HG03558 (cell line): ENCODE measurements at regions not wholly inside any gene's neighbourhood (a gene's known extent, or its start where the extent isn't known, plus 50 kb on each side); places are given as distances from the start of the nearest gene placed in this dataset.
"Not testable (repeated sequence)": the region's sequence is repeated elsewhere in the genome, so short reads cannot be mapped to it uniquely, and the experiment has no call there.

Experiments used
- ATAC-seq: cut with Tn5 transposase; IDR thresholded peaks from one replicate; pipeline ENCODE4 v1.9.1; 2021; ENCODE audit warnings: moderate number of reproducible peaks; ENCODE audit not compliant: unreplicated experiment; ENCODE audit errors: extremely low read depth

DNA sequence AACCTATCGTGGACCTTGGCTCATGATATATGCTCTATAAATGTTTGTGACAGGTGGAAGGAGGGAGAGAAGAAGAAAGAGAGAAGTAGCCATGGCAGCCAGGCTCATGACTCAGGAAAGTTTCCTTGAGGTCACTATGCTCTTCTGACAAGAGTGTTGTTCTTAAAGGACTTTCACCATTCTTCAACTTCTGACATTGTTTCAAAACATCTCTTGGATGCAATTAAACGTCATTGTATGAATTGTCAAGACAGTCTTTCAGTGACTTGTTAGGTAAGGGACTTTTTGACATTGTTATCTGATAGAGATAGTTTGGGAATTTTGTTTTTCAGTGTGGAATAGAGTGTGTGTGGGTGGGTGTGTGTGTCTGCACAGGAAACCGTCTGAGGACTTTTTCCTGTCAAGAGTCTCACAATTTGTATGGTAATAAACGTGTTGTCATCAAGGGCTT, 617.0 kb downstream of the MID1IP1 start:
- ATAC-seq, result no peak

- ATAC-seq, result no peak
Measured at GRCh38 chrX:39418731-39419638, 617.7 kb downstream of the MID1IP1 start.

GRCh38 chrX:39421006-39421405, 619.7 kb downstream of the MID1IP1 start:
- no peak for ATAC-seq

DNA sequence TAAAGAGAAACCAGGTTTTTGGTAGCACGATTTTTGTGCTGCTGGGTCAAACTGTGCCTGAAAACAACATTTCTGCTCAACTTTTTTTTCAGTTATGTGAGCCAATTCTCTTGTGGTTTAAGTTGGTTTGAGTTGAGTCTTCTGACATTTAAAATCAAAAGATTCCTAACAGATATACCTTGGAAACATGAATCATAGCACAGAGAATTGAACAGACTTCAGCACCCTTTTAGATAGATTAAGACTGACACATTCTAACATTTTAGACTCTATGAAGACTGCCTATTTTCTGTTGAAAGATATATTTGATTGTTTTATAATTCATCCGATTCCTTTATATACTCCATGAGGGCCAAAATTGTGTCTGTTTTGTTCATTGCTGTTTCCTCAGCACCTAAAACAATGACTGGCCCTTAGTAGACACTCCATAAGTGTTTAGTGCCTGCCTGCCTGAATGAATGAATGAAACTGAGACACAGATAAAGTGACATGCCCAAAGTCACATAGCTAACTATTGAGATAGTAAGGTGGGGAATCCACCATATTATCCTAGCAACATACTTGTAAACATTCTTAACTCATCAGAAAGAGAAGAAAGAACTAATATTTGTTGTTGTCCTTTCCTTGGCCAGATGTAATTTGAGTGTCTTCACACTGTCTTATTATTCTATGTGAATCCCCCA, 624.0 kb downstream of the MID1IP1 start:
- no peak for ATAC-seq

DNA sequence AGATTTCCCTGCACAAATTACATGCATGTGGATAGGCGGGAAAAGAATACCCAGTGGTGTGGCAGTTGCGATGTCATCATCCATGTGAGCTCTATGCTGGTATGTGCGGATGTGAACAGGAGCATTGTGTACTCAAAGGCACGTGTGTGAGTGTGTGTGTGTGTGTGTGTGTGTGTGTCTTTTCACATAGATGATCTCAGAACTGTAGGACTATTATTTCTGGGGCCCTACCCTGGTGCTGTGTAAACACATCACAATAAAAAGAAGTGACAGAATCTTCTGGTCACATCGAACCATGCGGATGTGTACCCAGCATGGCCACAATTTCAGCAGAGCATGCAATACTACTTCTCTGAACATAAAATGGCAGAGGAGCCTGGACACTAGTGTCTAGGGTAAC, 624.8 kb downstream of the MID1IP1 start:
- no peak for ATAC-seq

- no peak for ATAC-seq
Measured at GRCh38 chrX:39427492-39427891, 626.2 kb downstream of the MID1IP1 start.

- ATAC-seq, result no peak
Measured at GRCh38 chrX:39427906-39428305, 626.6 kb downstream of the MID1IP1 start.

- no peak for ATAC-seq
Measured at GRCh38 chrX:39430551-39430950, 629.3 kb downstream of the MID1IP1 start.

GRCh38 chrX:39431893-39432292, 630.6 kb downstream of the MID1IP1 start:
- no peak for ATAC-seq

DNA sequence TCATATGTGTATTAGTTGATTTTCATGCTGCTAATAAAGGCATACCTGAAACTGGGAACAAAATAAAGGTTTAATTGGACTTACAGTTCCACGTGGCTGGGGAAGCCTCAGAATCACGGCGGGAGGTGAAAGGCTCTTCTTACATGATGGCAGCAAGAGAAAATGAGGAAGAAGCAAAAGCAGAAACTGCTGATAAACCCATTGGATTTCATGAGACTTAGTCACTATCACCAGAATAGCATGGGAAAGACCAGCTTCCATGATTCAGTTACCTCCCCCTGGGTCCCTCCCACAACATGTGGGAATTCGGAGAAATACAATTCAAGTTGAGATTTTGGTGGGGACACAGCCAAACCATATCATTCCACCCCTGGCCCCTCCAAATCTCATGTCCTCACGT, 633.4 kb downstream of the MID1IP1 start:
- ATAC-seq, result not testable (repeated sequence)

GRCh38 chrX:39436538-39436937, 635.3 kb downstream of the MID1IP1 start:
- not testable (repeated sequence) for ATAC-seq

- ATAC-seq, result no peak
Measured at GRCh38 chrX:39437670-39438441, 636.6 kb downstream of the MID1IP1 start.

DNA sequence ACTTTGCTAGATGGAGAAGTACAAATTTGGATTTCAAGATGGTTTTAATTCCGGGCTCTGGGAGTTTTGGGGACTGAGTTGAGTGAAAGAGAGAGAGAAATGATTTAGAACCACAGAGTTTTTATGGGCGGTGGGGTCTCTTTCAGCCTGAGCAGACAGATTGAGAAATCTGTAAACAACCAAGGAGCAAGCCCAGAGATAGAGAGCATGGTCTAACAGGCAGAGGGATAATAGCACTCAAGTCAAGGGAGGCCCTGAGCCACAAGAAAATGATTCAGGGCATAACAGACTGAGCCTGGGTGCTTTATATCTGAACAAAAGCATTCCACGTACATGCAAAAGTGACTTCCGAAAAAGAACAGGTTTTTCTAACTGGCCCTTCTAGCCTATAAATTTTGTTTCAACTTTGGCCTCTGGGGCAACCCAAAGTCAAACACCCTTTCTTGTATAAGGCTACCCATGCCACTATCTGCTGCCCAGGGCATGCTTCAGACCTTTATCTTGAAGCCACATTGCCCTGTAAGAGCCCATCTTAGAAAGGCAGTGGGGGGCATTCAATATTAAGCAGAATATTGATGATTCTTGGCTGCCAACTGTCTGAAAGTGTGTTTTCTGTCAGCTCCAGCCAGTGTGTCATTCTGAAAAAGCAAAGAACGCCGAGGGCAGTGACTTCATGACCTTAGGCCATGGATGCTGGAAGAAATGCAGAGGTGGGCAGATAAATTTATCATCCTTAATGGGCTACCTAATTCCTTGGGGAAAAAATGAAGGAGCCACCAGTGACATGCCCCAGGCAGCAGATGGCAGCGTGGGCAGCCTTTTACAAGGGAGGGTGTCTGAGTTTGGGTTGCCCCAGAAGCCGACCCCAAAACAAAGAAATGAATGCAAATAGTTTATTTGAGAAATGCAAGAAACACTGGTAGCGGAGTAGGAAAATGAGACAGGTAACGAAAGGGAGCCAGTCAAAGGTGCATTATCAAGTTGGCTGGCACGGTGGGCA, 637.6 kb downstream of the MID1IP1 start:
- no peak for ATAC-seq

DNA sequence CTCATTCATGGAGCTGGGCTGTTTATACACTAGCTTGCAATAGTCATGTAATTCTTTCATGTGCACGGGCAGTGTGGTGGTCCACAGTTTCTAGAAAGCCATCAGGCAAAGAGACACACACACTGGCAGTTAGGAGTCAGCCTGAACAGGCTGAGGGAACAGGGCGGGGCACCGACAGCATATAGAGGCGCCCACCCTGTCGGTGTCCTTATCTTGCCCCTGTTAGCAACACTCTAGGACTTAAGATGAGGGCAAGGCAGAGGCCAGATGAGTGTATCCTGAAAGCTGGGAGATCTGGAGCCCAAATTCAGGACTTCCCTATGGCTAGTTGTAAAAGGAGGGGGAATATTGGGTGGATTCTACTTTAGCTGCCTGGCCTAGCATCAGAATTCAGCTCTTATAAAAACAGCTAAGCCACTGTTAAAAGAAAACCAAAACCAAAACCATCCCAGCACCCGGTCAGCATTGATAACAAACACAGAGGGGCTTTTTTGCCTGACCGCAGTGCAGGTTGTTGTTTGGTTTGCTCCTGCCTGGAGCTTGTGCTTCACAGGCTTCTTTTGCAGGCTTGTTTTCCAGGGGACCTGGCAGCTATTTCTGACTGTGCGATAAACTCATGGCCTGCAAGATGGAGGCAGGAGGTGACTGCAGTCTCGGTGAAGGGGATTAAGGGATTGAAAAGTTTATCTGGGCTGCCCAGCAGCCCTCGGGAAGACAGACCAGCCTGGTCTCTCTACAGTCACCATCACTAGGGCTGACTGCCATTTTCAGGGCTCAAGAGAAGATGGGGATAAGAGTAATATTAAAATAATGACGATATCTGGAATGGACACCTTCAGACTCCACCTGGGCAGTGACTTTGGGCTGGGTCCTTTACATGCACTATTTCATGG, 638.9 kb downstream of the MID1IP1 start:
- no peak for ATAC-seq

DNA sequence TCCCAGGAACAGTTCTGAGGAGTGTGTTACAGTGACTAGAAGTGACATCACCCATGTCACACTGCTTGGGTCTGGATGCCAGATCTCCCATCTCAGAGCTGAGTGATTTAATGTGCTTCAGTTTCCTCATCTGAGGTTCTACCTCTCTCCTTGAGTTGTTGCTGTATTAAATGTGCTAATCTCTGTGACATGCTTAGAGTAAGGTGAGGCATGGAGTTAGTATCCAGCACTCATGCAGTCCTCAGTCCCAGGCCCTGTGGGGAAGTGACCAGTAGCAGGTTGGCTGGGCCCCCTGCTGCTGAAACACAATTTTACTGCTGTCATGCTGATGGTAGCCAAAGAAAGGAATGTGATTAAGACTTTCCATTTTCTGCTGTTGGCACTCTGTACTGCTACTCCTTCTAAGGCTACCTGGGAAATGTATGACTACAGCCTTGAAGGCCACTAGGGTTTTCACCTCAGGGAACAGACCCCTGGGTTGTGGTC, 639.6 kb downstream of the MID1IP1 start:
- no peak for ATAC-seq

DNA sequence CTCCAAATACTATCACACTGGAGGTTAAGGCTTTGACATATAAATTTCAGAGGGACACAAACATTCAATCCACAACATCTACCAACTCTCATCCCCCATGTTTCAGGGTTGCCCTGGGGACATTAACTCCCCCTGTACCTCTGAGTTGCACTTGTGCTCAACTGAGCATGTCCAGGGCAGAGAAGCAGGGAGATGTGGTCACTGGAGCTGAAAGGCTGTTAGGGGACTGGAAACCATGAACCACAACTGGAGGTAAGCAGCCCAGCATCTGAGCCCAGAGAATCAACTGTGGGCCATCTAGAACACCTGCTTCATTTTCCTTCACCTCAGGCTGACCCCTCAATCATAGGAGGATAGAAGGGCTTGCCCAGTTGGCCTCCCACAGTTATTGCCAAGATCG, 641.1 kb downstream of the MID1IP1 start:
- no peak for ATAC-seq

- ATAC-seq, result no peak
Measured at GRCh38 chrX:39443240-39443639, 642.0 kb downstream of the MID1IP1 start.

DNA sequence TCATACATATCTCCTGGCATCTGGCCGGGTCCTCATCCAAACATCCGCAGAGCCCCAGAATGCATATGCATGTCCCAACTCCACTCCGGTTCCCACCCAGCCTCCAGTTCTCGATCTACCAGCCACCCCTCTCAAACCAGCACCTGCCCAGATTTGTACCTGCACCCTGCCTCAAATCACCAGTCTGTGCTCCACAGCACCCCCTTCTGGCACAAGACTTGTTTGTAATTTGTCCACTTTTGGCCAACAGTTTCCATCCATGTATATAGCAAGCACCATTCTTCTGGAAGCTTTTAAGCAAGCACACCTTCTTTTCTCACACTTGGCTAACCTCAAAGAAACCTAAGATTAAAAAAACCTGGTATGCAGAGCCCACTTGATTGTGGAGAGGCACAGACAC, 644.1 kb downstream of the MID1IP1 start:
- ATAC-seq, result no peak
